Superior temporal gyrus (tissue), 1 donor: ENCODE measurements at regions not wholly inside any gene's neighbourhood (a gene's known extent, or its start where the extent isn't known, plus 50 kb on each side); places are given as distances from the start of the nearest gene placed in this dataset.

Experiments
- DNase-seq: peaks from one replicate; pipeline ENCODE4 v3.0.0-alpha.2; 2016; ENCODE audit errors: extremely low spot score

DNA sequence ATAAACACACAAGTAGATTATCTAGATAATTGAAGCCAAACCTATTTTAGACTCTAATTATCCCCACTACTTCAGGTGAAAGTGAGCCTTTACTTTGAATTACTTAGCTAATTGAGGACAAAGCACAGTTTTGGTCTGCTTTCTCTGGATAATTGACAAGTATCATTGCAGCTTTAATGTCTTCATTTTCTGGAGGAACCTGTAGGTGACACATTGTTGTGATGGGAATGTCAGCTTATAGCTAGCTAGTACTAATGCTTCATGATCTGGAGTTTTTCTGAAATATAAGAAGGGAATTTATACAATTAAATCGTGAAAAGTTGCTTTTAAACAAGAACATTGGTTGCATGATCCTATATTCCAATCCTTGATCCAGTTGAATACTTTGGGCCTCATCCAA is 319.3 kb upstream of the CITED2 start:
- no peak for DNase-seq

DNA sequence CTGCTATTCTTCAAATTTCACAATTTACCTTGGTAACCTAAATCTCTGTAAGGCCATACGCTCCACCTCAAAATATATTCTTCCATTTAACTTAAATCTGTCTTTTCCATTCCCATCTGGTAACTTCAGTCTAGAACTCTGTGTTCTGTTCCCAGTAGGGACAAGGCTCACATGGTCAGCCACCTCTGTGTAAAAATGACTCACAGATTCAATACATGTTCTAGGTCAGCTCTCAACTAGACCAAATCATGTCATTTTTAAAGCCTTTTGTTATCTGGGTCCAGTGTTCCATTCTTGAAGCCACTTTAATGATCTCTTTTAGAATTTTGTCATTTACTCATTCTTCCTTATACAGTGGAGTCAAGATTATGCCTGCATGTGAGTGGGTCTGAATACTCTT is 315.6 kb upstream of the CITED2 start:
- no peak for DNase-seq

DNA sequence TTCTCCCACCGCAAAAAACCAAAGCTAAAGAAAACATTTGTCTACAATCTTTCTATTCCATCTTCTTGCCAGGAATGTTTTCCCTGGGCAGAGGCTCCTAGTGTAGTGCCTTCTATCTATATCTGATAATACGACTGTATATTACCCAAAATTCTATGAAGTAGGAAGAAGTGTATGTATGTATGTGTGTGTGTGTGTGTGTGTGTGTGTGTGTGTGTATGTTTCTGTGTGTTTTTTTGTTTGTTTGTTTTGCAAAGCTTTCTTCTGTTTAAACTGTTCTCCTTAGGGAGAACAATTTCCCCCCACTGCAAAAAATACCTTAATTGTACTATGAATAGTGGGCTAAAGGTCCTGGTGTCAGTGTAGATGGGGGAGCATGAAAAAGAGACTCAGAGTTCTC is 312.6 kb upstream of the CITED2 start:
- DNase-seq: no peak

DNA sequence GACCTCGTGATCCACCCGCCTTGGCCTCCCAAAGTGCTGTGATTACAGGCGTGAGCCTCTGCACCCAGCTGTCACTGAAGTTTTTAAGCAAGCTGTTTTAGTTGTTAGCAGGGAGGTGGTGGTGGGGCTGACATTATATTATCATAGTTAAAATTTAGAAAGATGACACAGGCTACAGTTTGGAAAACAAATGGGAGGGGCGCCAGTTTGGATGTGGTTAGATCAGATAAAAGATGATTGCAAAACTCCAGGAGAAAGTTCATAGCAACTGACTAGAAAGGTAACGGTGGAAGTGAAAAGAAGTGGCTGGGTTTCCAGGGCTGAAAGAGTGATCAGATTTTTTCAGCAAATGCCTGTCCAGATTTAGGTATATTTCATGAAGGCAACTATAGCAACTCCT is 311.9 kb upstream of the CITED2 start:
- no peak for DNase-seq

DNA sequence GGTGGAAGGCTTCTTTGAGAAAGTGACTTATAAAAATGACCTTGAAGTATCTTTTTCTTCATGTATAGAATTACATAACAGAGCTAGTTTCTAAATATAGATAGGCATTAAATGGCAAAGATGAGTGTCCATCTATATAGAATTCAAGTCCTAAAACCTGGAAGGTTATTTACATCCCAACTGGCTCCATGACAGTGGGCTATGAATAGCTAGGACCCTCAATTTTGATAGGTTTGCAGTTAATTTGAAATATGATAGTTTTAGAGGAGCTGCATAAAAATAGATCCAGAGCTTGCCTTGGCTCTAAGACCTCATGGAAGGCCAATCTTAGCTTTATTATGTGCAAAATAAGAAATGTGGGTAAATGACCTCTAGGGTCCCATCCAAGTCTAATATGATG is 310.6 kb upstream of the CITED2 start:
- DNase-seq: no peak

DNA sequence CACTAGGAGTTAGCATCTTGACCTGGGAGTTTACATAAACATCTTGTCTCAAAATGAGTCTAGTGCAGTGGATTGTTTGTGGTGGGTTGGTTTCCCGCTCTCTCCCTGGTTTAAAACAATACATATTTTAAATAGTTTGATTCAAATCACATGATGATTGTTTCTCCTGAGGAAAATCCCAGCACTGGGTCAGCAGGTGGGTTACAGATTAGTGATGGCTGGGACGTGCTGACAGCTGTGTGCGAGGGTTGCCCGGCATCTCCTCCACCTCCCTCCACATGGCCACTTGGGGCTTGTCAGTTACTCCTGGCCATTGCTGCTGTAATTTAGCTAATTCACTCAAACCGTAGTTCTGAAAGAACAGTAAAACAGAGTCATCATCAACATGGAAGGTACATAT is 306.4 kb upstream of the CITED2 start:
- no peak for DNase-seq

DNA sequence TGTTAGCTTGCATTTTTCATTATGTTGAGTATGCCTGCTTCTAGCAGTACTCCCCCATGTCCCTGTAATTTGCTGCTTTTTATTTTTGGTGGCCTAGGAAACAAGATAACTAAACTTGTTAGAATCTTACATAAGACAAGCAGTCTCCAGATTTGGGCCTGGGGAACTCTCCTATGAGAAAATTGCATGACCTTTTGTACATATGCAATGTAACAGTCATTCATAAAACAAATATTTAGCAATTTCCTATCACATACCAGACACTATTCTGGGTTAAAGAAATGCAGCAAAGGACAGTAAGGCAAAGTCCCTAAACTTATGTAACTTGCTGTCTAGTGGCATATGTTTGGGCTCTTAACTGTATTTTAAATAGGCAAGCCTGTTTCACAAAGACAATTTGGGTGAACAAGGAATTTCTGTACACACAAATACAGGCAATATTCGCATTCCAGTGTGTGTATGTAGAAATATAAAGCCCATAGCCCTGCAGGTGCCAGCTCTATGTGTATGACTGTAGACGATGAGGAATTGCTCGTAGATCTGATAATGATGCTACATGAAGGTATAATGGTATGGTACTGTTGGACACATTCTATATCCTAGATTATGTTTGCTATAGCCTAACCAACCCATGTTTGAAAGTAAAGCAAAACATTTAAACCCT is 305.2 kb upstream of the CITED2 start:
- DNase-seq: peak; percentile 37

DNA sequence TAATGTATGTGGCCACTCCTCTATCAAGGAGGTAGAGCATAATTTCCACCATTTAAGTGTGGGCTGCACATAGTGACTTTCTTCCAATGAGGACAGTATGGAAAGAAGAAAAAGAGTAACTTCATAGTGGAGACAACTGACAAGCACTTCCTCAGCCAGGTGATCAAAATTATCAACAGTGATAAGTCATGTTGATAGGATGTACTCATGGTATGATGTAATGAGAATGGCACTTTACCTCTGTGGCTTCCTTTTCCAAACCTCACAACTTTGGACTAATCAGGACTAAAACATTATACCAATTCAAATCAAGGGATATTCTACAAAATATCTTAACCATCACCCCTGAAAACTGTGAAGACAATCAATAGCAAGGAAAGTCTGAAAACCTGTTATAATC is 302.3 kb upstream of the CITED2 start:
- DNase-seq: no peak

DNA sequence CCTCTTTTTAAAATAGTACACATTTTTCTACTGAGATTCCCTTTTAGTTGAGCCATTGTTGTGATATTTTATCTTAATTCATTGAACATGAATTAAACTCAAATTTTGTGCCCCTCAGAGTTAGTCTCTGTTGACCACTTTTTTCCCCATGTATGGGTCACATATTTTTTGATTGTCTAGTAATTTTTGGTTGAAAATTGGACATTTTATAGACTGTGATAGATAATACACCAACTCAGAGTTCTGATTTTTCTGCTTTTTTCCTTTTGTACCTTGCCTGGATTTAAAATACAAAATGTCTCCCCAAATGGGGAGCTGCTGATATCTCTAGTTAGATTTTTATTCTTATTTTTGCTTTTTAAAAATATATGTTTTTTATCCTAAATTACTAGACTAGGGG is 291.8 kb upstream of the CITED2 start:
- no peak for DNase-seq

DNA sequence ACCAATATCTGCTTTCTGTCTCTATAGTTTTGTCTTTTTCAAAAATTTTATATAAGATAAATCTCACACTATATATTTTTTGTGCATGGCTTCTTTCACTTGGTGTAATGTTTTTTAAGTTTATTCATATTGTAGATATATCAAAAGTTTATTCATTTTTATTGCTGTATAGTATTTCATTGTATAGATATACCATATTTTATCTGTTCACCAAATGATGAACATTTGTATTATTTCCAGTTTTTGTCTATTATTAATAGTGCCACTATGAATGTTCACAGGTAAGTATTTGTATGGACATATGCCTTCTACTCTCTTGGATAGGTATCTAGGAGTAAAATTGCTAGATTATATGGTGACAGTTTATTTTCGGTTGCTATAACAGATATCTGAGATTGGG is 289.5 kb upstream of the CITED2 start:
- DNase-seq: no peak

DNA sequence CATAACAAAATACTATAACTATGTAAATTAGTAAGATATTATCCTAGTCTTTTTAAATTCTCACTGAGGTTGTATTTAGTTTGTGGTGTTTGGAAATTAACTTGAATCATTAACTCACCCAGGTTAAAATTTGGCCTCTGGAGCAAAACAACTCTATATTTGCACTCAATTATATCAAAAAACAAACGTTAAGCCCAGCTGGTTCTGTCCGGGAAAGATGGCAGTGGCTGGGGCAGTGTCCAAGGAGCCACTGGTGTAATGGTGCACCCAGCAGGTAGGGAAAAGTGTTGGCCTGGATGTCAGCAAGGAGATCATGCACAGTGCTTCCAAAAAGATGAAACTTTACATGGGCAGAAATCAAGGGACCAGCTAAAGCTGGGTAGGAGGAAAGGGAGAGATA is 285.3 kb upstream of the CITED2 start:
- no peak for DNase-seq

DNA sequence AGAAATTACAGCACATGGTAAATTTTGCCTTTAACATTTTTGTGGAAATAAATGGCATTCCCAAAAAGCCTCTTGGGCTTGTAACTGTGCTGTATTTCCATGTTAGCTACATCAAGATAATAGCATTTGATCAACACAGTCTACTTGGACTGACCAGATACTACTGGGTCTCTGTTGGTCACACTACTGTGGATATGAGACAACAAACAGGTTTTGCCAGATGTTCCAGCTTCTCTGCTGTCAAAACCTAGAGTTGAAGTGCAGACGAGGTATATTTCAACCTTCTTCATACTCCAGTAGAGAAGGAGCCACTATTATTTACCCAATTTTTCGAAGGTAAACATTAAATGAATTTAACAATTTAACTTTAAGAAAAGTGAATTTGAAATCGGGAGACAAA is 284.7 kb upstream of the CITED2 start:
- DNase-seq: no peak

DNA sequence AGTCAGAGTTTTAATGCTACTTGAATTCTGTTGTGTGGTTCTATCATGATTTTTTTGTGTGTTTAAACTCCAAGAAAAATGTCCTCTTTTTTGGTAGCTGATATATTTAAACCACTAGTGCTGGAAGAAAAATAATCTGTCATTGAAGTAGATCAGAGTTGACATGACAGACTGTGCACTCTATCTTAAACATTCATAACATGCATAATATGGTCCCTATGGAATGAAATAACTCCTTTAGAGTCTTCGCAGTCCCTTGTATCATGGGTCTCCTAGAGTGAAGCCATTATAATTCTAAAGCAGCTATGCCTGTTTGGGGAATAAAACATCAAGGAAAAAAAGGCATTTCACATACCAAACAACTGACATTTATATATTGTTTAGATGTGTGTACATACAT is 282.7 kb upstream of the CITED2 start:
- no peak for DNase-seq

DNA sequence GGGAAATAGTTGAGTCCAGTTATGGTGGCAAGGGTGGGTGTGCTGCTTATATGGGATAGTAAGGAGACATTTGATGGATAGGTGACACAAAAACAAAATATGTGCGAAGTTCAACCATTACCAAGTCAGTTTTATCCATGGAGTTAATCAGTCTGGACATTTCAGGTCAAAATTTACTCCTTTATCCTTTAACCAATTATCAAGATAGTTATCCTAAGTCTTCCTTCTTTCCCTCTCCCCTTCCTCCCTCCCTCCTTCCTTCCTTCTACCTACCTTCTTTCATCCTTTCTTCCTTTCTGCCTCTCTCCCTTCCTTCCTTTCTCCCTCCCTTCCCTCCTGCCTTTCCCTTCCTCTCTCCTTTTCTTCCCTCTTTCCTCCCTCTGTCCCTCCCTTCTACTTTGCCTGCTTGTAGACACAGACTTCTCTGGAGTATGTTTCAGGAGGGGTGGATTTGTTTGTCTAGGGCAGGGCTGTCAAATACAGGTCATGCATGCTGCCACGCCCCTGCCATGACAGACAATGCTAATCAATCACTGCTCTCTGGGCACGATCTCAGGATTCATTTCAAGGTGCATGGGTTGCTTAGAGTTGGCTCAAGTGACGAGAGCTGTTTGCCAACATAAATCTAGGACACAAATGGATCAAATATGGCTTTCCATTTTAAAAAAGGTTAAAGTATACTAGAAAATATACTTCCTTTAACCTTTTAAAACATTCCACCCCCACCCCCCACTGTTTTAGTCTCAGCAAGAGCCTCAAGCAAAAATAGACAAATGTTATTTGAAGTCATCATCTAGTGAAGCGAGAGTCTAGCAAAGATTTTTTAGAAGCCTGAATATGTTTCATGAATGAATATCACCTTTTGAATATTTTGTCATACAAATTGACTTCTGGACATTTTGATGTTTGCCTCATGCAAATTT is 281.6 kb upstream of the CITED2 start:
- no peak for DNase-seq

DNA sequence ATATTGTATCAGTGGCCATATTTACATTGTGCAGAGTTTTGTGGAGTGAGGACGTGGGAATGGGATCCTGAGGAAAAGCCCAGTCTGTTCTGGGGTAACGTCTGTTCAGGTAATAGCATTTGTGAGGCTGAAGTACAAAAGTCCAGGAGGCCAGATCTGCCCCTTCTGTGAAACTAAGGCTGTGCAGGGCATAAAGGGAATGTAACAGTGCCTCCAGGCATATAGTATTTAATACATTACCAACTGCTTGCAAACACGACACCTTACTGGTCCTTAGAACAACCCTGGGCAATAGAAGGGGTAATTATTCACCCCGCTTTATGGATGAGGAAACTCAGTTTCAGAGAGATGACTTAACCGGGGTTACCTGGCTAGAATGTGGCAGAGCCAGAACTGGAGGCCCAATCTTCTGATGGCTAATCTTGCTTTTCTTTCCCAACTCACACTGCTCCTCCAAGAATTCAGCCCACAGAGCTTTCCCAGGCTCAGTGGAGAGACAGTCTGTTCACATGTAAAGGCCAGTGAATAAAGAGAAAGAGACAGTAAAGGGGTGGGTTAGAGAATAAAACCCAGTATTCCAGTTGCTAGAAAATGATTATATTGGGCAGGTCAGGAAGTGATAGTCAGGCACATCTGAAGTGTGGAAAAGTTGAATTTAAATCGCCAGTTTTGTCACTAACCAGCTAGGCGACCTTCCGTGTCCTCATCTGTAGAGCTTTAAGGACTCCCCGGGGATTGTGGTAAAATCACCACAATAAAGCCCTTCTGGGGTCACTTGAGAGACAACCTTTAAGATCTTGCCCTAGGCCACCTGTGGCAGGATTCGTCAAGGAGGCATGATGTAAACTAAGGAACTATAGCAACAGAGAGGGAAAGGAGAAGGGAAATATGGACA is 280.7 kb upstream of the CITED2 start:
- DNase-seq: no peak

DNA sequence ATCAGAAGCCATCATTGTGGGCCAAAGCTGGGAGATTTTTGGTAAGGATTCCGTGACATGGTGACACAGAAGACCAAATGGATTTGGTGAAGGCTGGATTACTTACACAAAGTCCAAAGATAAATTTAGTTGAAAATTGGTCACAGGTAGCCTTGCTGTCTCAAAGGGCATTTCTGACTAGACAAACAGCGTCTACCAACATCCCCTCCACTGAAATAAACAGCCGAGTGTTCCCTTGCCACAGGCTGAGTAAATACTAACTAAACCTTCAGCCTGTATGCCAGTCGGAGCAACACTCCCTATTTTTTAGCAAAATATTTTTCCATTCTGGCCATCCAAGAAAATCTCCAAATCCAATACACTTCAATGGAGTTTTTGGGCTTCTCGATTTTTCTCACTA is 279.9 kb upstream of the CITED2 start:
- DNase-seq: no peak

DNA sequence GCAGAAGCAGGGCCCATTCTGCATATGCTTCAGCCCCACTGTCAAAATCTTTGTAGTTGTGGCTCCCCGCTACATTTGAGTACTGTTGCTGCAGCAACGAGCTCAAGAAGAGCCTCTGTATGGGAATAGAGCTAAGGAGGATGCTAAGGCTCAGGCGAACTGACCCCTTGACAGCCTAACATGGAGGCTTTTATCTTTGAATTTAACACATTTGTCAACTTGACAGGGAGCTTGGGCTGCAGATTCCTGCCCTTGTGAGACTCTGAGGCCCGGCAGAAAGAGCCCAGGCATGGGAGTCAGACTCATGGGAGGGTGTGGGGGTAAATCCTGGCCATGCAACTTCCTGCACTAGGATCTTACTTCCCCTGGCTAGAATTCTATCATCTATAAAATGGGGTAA is 278.7 kb upstream of the CITED2 start:
- DNase-seq: no peak

DNA sequence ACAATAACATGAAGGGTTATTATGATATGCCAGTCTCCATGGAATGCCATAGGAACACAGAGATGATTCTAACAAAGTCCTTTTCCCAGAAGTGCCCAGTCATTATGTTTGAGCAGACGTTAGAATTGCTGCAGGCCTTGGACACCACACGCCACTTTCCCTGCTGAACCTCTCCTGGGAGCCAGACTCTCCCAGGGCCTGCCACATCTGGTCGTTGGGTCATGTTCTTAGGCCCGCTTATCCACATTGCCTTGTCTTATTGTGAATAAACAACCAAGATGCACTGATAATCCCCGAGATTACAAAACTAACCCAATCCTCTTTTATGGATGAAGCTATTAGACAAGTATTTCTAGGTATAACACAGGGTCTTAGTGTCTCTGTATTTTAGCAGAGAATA is 276.5 kb upstream of the CITED2 start:
- DNase-seq: no peak

DNA sequence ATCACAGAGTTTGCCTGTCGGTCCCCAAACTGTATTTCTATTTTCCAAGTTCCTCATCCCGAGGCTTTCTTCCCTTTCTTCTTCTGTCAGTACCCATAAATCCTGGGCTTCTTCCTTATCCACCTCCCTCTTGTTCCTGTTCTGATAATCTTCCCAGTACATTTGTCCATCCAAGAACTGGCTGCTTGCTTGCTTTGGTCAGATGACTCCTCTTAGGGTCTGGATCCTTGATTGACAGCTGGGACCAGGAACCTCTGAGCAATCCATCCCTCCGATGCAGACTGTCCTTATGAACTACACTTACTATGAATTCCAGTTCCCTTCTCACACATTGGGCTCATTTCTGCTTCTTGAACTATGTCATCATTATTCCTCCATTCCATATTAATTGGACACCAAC is 275.3 kb upstream of the CITED2 start:
- DNase-seq: no peak

DNA sequence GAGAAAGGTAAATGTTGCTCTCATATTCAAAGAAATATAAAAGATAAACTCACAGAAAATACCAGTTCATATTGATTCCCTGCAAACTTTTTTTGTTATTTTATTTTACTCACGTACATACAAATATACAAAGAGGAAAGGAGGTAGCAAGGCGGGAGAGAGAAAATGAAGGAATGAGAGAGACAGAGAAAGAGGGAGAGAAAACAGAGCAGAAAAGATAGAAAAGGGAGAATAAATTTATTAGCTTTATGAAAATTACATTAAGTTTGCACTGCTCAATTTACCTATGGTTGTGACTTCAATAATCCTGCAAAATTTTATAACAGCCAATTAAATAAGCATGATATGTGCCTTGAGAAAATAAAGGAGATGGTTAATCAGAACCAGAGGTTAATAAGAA is 274.7 kb upstream of the CITED2 start:
- DNase-seq: no peak

DNA sequence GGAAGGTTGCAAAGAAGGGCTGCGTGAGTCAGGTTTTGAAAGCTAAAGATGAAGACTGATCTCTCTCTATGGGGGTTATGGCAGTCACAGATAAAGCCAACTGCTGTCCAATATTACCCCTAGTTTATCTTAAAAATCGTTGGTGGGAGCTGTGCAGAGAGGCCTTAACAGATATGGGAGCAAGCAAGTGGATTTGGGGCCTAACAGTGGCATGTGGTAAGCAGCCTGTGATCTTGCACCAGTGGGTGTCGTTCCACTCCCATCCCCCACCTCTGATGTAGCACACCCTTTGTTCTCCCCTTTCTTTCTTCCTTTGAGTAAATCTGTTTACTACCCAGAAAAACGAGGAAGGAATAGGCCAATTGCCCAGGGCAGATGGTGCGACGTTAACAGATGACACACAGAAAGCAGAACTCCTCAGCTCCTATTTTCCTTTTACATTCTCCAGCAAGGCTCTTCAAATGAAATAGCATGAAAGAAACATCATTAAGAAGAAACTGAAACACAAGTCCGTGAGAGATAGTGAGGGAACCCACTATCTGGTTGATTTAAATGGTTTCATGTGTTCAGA is 274.1 kb upstream of the CITED2 start:
- DNase-seq: no peak

DNA sequence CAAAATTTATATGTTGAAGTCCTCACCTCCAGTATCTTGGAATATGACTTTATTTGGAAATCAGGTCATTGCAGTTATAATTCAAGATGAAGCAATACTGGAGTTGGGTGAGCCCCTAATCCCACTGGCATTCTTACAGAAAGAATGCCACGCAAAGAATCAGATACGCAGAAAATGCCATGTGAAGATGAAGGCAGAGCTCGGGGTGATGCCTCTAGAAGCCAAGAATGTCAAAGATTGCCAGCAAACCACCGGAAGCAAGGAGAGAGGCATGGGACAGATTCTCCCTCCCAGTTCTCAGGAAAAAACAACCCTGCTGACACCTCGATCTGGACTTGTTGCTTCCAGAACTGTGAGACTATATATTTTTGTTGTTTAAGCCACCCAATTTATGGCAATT is 273.4 kb upstream of the CITED2 start:
- no peak for DNase-seq
